ENCODE measurements at regions not wholly inside any gene's neighbourhood (a gene's known extent, or its start where the extent isn't known, plus 50 kb on each side); places are given as distances from the start of the nearest gene placed in this dataset.

DNA sequence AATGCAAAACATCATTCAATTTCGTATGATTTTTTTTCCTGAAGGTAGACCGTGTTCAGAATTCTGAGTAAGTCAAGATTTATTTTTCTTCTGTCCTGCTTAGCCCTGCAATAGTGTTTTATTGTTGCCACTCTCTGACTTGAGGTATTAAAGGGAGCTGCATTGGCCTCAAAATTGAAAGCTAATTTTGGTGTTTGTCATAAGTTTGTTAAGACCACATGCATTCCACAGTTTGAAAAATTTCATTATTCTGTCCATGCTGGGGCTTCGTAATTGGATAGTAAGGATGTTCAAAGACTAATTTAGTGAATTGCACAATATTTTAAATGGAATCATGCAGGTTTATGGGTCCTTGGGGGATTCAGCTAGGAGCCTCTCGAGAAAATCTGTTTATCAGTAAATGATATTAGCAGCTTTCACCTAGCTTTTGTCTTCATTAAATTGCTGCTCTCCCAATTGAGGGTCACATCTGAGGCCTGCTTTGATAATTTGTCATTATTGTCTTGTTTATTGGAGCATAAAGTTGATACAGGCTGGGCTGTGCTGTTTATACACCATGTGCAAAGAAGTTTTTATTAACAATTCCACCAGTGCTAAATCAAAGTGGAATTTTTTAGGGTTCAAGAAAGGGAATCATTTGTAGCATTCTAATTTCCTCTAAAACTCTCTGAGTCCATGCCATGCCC lies 339.8 kb upstream of the OBI1 start:
- H3K9me2 ChIP-seq (replicated peaks; ENCODE audit: insufficient read depth, low read length) = no peaks in the 10 kb centered on the region
- no peaks in the 10 kb centered on the region for H3K27me3 ChIP-seq (ENCODE audit: low read length)
- H3F3A ChIP-seq (ENCODE audit: insufficient read depth) = no peaks in the 10 kb centered on the region
- no peaks in the 10 kb centered on the region for H3K36me3 ChIP-seq (ENCODE audit: low read length)
- H4K20me1 ChIP-seq (ENCODE audit: low read depth, low read length) = no peaks in the 10 kb centered on the region
- H3K9me3 ChIP-seq (ENCODE audit: insufficient read depth, low read length) = no peaks in the 10 kb centered on the region
- H3K9ac ChIP-seq (ENCODE audit: low read length) = no peak overlapping the region
- TF ChIP-seq, protein P1, sequence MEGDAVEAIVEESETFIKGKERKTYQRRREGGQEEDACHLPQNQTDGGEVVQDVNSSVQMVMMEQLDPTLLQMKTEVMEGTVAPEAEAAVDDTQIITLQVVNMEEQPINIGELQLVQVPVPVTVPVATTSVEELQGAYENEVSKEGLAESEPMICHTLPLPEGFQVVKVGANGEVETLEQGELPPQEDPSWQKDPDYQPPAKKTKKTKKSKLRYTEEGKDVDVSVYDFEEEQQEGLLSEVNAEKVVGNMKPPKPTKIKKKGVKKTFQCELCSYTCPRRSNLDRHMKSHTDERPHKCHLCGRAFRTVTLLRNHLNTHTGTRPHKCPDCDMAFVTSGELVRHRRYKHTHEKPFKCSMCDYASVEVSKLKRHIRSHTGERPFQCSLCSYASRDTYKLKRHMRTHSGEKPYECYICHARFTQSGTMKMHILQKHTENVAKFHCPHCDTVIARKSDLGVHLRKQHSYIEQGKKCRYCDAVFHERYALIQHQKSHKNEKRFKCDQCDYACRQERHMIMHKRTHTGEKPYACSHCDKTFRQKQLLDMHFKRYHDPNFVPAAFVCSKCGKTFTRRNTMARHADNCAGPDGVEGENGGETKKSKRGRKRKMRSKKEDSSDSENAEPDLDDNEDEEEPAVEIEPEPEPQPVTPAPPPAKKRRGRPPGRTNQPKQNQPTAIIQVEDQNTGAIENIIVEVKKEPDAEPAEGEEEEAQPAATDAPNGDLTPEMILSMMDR (IDR thresholded peaks at IDR 0.05; ENCODE audit: insufficient read depth, low read length, poor library complexity, severe bottlenecking) = no peak
- TF ChIP-seq EZH2phosphoT487 (conservative IDR thresholded peaks at IDR 0.05; ENCODE audit: low read length) = no peak
- H2AFZ ChIP-seq (ENCODE audit: low read depth, low read length, severe bottlenecking) = no peak overlapping the region
- no peak overlapping the region for H3K4me2 ChIP-seq (ENCODE audit: low read depth, low read length, poor library complexity, severe bottlenecking)
- no peak overlapping the region for H3K27ac ChIP-seq (ENCODE audit: low read depth, low read length)
- no peak overlapping the region for H3K4me3 ChIP-seq (ENCODE audit: insufficient read depth, low read length, poor library complexity, severe bottlenecking)
- H3K79me2 ChIP-seq (ENCODE audit: insufficient read depth, low read length) = no peaks in the 10 kb centered on the region

DNA sequence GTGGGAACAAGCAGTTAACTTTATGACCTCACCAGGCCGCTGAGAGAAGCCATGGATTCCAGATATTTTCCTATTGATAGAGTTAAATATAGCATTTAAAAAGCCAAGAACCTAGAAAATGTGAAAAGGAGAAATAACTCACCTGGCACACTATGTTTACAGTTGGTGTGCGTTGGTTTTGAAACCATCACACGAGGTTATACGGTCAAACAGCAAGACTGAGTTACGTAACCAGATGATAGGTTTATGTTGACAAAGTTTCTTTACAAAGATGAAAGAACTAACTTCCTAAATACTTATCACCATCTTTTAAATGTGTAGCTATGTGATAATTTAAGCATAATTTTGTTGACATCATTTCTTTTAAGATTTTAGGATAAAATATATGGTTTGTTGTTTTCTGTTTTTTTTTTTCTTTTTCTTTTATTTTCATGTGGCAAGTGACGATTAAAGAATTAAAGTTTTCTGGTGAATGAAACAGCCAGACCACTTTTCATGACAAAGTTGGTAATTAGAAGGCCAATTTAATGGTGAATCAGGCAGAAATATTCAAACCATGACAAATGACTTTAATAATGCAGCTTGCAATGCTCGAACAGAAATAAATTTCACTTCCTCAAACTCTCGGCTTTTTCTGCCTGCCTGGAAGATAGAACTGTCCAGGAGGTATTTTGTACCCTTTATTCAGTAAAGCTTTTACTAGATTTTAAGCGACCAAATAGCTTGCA lies 339.1 kb upstream of the OBI1 start:
- Histone ChIP-seq H3K4me2 (ENCODE audit: low read depth, low read length, poor library complexity, severe bottlenecking) (no peak overlapping the region), H3K79me2 (ENCODE audit: insufficient read depth, low read length) (no peaks in the 10 kb centered on the region), H4K20me1 (ENCODE audit: low read depth, low read length) (no peaks in the 10 kb centered on the region), H2AFZ (ENCODE audit: low read depth, low read length, severe bottlenecking) (no peak overlapping the region), H3F3A (ENCODE audit: insufficient read depth) (no peaks in the 10 kb centered on the region), H3K4me3 (ENCODE audit: insufficient read depth, low read length, poor library complexity, severe bottlenecking) (no peak overlapping the region), H3K9ac (ENCODE audit: low read length) (no peak overlapping the region), H3K9me3 (ENCODE audit: insufficient read depth, low read length) (no peaks in the 10 kb centered on the region), H3K9me2 (replicated peaks; ENCODE audit: insufficient read depth, low read length) (no peaks in the 10 kb centered on the region), H3K36me3 (ENCODE audit: low read length) (no peaks in the 10 kb centered on the region), H3K27ac (ENCODE audit: low read depth, low read length) (no peak overlapping the region), H3K27me3 (ENCODE audit: low read length) (no peaks in the 10 kb centered on the region)
- TF ChIP-seq, protein P1 (IDR thresholded peaks at IDR 0.05; ENCODE audit: insufficient read depth, low read length, poor library complexity, severe bottlenecking) = no peak
- no peak for TF ChIP-seq EZH2phosphoT487 (conservative IDR thresholded peaks at IDR 0.05; ENCODE audit: low read length)

DNA sequence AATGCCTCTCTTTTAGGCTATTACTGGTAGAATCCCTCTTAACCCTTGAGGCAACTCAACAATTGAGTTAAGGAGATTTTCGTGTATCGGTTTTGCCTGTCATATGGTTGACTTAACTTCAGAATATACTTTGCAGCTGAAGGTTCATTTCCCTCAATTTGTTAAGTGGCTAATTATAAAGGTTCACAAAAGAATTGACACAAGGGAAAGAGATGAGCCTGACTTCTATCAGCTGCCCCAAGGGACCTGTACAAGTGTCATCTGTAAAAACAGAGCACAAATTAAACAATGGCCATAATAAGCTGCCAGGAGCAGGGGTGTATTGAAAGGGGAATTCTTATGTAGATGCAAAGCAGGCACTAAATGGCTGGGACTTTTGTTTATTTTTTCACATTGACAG lies 334.8 kb upstream of the OBI1 start:
- no peaks in the 10 kb centered on the region for H3K36me3 ChIP-seq (ENCODE audit: low read length)
- no peak overlapping the region for H2AFZ ChIP-seq (ENCODE audit: low read depth, low read length, severe bottlenecking)
- no peaks in the 10 kb centered on the region for H3F3A ChIP-seq (ENCODE audit: insufficient read depth)
- H3K9me2 ChIP-seq (replicated peaks; ENCODE audit: insufficient read depth, low read length) = no peaks in the 10 kb centered on the region
- H3K27me3 ChIP-seq (ENCODE audit: low read length) = no peaks in the 10 kb centered on the region
- H3K4me2 ChIP-seq (ENCODE audit: low read depth, low read length, poor library complexity, severe bottlenecking) = no peak overlapping the region
- no peak for TF ChIP-seq EZH2phosphoT487 (conservative IDR thresholded peaks at IDR 0.05; ENCODE audit: low read length)
- TF ChIP-seq, protein P1 (IDR thresholded peaks at IDR 0.05; ENCODE audit: insufficient read depth, low read length, poor library complexity, severe bottlenecking) = no peak
- H3K4me3 ChIP-seq (ENCODE audit: insufficient read depth, low read length, poor library complexity, severe bottlenecking) = no peak overlapping the region
- no peak overlapping the region for H3K27ac ChIP-seq (ENCODE audit: low read depth, low read length)
- H3K79me2 ChIP-seq (ENCODE audit: insufficient read depth, low read length) = no peaks in the 10 kb centered on the region
- no peaks in the 10 kb centered on the region for H3K9me3 ChIP-seq (ENCODE audit: insufficient read depth, low read length)
- no peak overlapping the region for H3K9ac ChIP-seq (ENCODE audit: low read length)
- H4K20me1 ChIP-seq (ENCODE audit: low read depth, low read length) = no peaks in the 10 kb centered on the region
